Brain microvascular endothelial cell (primary cell): ENCODE measurements at regions not wholly inside any gene's neighbourhood (a gene's known extent, or its start where the extent isn't known, plus 50 kb on each side); places are given as distances from the start of the nearest gene placed in this dataset.
"Not testable (repeated sequence)": the region's sequence is repeated elsewhere in the genome, so short reads cannot be mapped to it uniquely, and the experiment has no call there.

Source experiments
- DNase-seq: peaks from one replicate; pipeline ENCODE4 v3.0.0-alpha.2; 2020
- H3K27ac ChIP-seq: fragments of 250-450 bp; sonication (Bioruptor Pico); 2 replicates; pipeline ENCODE4 v1.5.1; 2020; ENCODE audit warnings: mild to moderate bottlenecking, moderate library complexity
- H3K27me3 ChIP-seq: fragments of 250-450 bp; sonication (Bioruptor Pico); replicated peaks from 2 replicates; pipeline ENCODE4 v1.5.1; 2020; ENCODE audit warnings: mild to moderate bottlenecking
- H3K36me3 ChIP-seq: fragments of 250-450 bp; sonication (Bioruptor Pico); replicated peaks from 2 replicates; pipeline ENCODE4 v1.5.1; 2020; ENCODE audit warnings: mild to moderate bottlenecking
- H3K4me3 ChIP-seq: 2 replicates; pipeline ENCODE4 v1.5.1; 2011; ENCODE audit warnings: low read depth, mild to moderate bottlenecking, control low read depth, low read length, moderate library complexity
- CTCF ChIP-seq: IDR thresholded peaks from 2 replicates; pipeline ENCODE4 v1.5.1; 2011; ENCODE audit warnings: low read depth, mild to moderate bottlenecking, moderate library complexity, low read length, control low read depth, inconsistent platforms; ENCODE audit errors: missing control alignments
- in situ Hi-C: cut with HindIII; loops from 2 replicates; pipeline ENCODE4 v1.10.0; 2017; ENCODE audit warnings: low sequenced_read_pairs, low pct_ligation_motif_present

GRCh38 chr3:39724233-39724846, 85.1 kb upstream of the MYRIP start:
- in situ Hi-C loops = no loop called here
- TF ChIP-seq CTCF = no peak
- no peak for DNase-seq

GRCh38 chr3:39725321-39725720, 84.1 kb upstream of the MYRIP start:
- DNase-seq = no peak

More at GRCh38 chr3:39724233-39724846, 85.1 kb upstream of the MYRIP start:
- Histone ChIP-seq H3K27me3 (no peaks in the 10 kb centered on the region), H3K36me3 (no peaks in the 10 kb centered on the region), H3K27ac (no peak overlapping the region), H3K4me3 (no peak overlapping the region)

GRCh38 chr3:39727415-39727814, 82.0 kb upstream of the MYRIP start:
- H3K4me3 ChIP-seq = no peak overlapping the region
- no peak overlapping the region for H3K27ac ChIP-seq
- in situ Hi-C loops = no loop called here
- H3K36me3 ChIP-seq = no peaks in the 10 kb centered on the region
- H3K27me3 ChIP-seq = no peaks in the 10 kb centered on the region
- DNase-seq = no peak
- TF ChIP-seq CTCF = no peak

More at GRCh38 chr3:39725321-39725720, 84.1 kb upstream of the MYRIP start:
- Histone ChIP-seq H3K36me3 (no peaks in the 10 kb centered on the region), H3K27ac (no peak overlapping the region), H3K4me3 (no peak overlapping the region), H3K27me3 (no peaks in the 10 kb centered on the region)
- no peak for TF ChIP-seq CTCF
- in situ Hi-C loops = no loop called here

- in situ Hi-C loops = no loop called here
- no peak for DNase-seq
- no peaks in the 10 kb centered on the region for H3K36me3 ChIP-seq
- H3K4me3 ChIP-seq = no peak overlapping the region
- no peak for TF ChIP-seq CTCF
- H3K27ac ChIP-seq = no peak overlapping the region
- no peaks in the 10 kb centered on the region for H3K27me3 ChIP-seq
These were observed 75.6 kb upstream of the MYRIP start for GRCh38 chr3:39733804-39734203.

- H3K27me3 ChIP-seq, H3K27ac ChIP-seq, H3K36me3 ChIP-seq, H3K4me3 ChIP-seq, DNase-seq, in situ Hi-C loops: not testable (repeated sequence)
These were observed 69.8 kb upstream of the MYRIP start for GRCh38 chr3:39739658-39740057.

GRCh38 chr3:39744746-39745145, 64.7 kb upstream of the MYRIP start:
- H3K27me3 ChIP-seq = no peaks in the 10 kb centered on the region
- in situ Hi-C loops = no loop called here
- H3K4me3 ChIP-seq = no peak overlapping the region
- TF ChIP-seq CTCF = no peak
- no peak for DNase-seq
- H3K36me3 ChIP-seq = no peaks in the 10 kb centered on the region
- H3K27ac ChIP-seq = no peak overlapping the region
